ENCODE measurements at regions not wholly inside any gene's neighbourhood (a gene's known extent, or its start where the extent isn't known, plus 50 kb on each side); places are given as distances from the start of the nearest gene placed in this dataset.

DNA sequence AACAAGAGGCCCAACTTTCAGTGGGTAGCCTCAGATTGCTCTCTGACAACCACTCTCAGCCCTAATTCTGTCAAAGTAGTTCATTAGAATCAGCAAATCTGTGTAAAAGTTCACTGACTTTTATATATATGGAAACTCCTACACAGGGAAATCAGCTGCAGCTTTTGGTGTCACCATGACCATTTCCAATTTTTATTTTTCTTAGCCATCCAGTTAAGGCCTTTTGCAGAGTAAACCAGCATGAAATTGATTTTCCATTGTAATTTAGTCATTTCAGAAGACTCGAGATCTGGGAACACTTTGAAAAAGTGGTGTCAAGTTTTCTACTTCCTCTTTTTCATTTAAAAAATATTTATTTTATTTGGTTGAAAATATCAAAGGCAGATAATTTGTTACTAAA, 263.2 kb downstream of the TMEM182 start:
- FAIRE-seq, result no peak
- DNase-seq (ENCODE audit: low spot score), result no peak

DNA sequence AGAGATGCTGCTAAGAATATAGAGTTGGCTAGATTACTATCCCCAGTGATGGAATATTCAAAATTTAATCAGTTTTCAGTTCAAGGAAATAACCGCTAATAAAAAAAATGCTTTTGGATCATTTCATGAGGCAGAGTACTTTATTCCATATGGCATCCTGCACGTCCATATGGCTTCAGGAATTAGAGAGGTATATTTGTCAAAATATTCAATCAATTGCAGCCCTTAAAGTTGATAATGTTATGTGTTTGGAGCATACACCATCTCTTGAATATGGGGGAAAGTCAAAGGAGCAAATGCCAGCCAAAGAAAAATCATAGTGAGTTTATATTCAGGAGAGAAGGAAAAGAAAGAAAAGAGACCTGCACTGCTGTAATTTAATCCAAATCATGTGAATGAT, 266.4 kb downstream of the TMEM182 start:
- FAIRE-seq, result no peak
- DNase-seq (ENCODE audit: low spot score), result no peak

Measured in RCC 7860 (cell line).